ENCODE measurements at regions not wholly inside any gene's neighbourhood (a gene's known extent, or its start where the extent isn't known, plus 50 kb on each side); places are given as distances from the start of the nearest gene placed in this dataset.
"Not testable (repeated sequence)": the region's sequence is repeated elsewhere in the genome, so short reads cannot be mapped to it uniquely, and the experiment has no call there.

DNA sequence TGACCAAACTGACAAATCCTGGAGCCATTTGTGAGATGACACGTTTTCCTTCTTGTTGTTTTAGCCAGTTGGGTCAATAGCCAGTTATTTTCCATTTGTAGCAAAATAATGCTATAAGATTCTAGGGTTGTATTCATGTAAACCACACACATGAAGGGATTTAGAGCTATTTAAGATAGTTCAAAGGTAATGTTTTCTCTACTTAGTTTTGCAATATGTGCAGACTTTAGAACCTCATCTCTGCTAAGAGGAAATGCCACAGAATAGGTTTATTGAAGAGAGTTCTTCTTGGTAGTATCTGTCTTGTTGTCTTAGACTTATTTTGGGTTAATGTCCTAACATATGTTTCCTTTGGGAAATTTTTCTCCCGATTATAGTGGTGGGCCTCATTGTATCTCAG is 213.5 kb upstream of the RIMS1 start:
- TF ChIP-seq, protein P1, sequence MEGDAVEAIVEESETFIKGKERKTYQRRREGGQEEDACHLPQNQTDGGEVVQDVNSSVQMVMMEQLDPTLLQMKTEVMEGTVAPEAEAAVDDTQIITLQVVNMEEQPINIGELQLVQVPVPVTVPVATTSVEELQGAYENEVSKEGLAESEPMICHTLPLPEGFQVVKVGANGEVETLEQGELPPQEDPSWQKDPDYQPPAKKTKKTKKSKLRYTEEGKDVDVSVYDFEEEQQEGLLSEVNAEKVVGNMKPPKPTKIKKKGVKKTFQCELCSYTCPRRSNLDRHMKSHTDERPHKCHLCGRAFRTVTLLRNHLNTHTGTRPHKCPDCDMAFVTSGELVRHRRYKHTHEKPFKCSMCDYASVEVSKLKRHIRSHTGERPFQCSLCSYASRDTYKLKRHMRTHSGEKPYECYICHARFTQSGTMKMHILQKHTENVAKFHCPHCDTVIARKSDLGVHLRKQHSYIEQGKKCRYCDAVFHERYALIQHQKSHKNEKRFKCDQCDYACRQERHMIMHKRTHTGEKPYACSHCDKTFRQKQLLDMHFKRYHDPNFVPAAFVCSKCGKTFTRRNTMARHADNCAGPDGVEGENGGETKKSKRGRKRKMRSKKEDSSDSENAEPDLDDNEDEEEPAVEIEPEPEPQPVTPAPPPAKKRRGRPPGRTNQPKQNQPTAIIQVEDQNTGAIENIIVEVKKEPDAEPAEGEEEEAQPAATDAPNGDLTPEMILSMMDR (IDR thresholded peaks at IDR 0.05; ENCODE audit: unreplicated experiment in 3 of 3) = no peak

DNA sequence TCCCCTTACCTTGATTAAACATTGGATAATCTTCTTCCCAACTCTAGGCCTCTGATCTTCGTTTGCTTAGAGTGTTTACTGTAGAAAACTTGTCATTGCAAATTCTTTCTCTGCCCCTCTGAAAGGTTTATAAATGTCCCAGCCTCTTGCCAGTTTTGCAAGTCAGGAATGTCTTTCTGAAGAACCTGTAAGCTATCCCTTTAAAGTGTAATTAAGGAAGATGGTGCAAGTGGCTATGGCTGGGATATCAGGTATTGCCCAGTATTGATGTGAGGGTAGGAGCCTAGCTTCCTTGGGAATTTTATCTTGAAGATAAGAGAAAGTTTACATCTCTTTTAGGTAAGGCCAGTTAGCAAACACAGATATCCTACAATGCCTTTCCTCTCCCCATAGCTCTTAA is 211.0 kb upstream of the RIMS1 start:
- Mint-ChIP-seq H3K4me3 (no peak overlapping the region), H3K9me3 (no peaks in the 10 kb centered on the region), H3K27ac (no peak overlapping the region), H3K27me3 (ENCODE audit: low read depth) (no peaks in the 10 kb centered on the region), H3K4me1 (no peaks in the 10 kb centered on the region), H3K36me3 (ENCODE audit: low read depth) (no peaks in the 10 kb centered on the region)
- TF ChIP-seq, protein P1 (IDR thresholded peaks at IDR 0.05; ENCODE audit: unreplicated experiment in 3 of 3) = no peak

More for the DNA sequence above, 213.5 kb upstream of the RIMS1 start:
- Mint-ChIP-seq H3K4me3 (no peak overlapping the region), H3K4me1 (no peaks in the 10 kb centered on the region), H3K36me3 (ENCODE audit: low read depth) (no peaks in the 10 kb centered on the region), H3K27ac (no peak overlapping the region), H3K9me3 (no peaks in the 10 kb centered on the region), H3K27me3 (ENCODE audit: low read depth) (no peaks in the 10 kb centered on the region)

DNA sequence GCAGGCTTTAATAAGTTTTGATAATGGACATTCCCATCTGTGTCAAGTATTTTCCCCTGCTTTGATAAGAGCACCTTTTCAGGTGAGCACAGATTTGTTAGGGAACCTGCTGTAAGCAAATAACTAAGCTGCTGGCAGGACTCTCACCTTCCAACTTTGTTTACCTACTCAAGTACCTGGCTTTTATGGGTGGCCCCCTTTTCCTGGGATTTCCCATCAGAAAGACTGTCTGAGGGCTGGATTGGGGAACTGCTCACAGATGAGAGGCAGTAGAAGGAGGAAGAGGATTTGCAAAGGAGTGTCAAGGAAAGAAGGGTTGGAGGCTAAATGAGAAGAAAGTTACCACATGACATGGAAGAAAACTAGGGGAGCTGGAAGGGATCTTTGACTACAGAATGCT is 210.1 kb upstream of the RIMS1 start:
- TF ChIP-seq, protein P1 (IDR thresholded peaks at IDR 0.05; ENCODE audit: unreplicated experiment in 3 of 3) = no peak
- H3K36me3 Mint-ChIP-seq (ENCODE audit: low read depth) = no peaks in the 10 kb centered on the region
- H3K27me3 Mint-ChIP-seq (ENCODE audit: low read depth) = no peaks in the 10 kb centered on the region
- H3K27ac Mint-ChIP-seq = no peak overlapping the region
- no peaks in the 10 kb centered on the region for H3K4me1 Mint-ChIP-seq
- H3K4me3 Mint-ChIP-seq = no peak overlapping the region
- no peaks in the 10 kb centered on the region for H3K9me3 Mint-ChIP-seq

DNA sequence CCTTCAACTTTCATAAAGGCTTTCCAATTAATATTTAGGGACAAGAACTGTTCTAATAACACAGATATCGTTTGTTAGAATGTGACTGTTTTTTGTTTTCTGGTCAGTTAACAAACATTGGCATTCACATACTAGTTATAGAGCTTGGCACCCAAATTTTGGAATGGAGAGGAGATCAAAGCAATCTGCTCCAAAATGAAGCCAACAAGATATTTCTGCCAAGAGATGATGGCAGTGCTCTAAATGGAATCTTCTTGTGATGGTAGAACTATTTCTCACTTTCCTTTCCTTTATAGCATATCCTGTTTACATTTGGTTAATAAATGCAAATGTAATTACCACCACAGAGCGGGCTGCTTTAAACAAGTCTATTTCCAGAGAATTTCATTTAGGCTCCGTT is 208.3 kb upstream of the RIMS1 start:
- Mint-ChIP-seq H3K36me3 (ENCODE audit: low read depth) (no peaks in the 10 kb centered on the region), H3K4me3 (no peak overlapping the region), H3K27ac (no peak overlapping the region), H3K27me3 (ENCODE audit: low read depth) (no peaks in the 10 kb centered on the region), H3K9me3 (no peaks in the 10 kb centered on the region), H3K4me1 (peaks cover 5% of the 10 kb centered on the region)
- TF ChIP-seq, protein P1 (IDR thresholded peaks at IDR 0.05; ENCODE audit: unreplicated experiment in 3 of 3) = no peak

DNA sequence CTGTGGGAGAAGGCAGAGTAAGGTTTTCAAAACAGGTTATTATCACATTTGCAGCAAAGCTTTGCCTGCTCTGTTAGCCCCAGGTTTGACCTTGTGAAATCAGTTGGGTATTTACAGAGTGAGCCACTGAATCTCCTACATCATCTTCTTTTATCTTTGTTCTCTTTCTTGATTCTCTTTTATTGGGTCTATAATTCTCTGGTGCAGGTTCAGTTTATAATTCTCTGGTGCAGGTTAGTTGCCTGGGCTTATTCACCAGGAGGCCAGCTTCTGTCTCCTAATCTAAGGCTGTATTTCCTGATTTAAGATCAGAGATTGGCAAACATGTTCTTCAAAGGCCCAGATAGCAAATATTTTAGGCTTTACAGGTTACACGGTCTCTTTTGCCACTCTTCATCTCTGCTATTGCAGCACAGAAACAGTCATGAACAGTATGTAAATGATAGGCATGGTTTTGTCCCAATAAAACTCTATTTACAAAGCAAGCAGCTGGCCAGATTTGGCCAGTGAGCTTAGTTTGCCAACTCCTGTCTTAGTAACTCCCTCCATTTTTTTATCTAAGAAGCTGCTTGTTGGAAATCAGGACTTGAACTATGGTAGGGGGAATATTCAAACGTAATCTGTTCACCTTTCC is 205.0 kb upstream of the RIMS1 start:
- Mint-ChIP-seq H3K36me3 (ENCODE audit: low read depth) (no peaks in the 10 kb centered on the region), H3K27me3 (ENCODE audit: low read depth) (no peaks in the 10 kb centered on the region), H3K9me3 (no peaks in the 10 kb centered on the region), H3K4me3 (no peak overlapping the region), H3K4me1 (peaks cover 5% of the 10 kb centered on the region), H3K27ac (no peak overlapping the region)
- TF ChIP-seq, protein P1 (IDR thresholded peaks at IDR 0.05; ENCODE audit: unreplicated experiment in 3 of 3) = no peak

DNA sequence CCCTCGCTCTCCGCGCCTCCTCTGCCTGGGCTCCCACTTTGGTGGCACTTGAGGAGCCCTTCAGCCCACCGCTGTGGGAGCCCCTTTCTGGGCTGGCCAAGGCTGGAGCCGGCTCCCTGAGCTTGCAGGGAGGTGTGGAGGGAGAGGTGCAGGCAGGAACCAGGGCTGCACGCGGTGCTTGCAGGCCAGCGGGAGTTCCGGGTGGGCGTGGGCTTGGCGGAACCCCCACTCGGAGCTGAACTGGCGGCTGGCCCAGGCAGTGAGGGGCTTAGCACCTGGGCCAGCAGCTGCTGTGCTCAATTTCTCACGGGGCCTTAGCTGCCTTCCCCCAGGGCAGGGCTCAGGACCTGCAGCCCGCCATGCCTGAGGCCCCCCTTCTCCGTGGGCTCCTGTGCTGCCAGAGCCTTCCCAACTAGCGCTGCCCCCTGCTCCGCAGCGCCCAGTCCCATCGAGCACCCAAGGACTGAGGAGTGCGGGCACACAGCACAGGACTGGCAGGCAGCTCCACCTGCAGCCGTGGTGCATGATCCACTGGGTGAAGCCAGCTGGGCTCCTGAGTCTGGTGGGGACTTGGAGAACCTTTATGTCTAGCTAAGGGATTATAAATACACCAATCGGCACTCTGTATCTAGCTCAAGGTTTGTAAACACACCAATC is 200.2 kb upstream of the RIMS1 start:
- H3K4me3 Mint-ChIP-seq; H3K27ac Mint-ChIP-seq; H3K36me3 Mint-ChIP-seq (ENCODE audit: low read depth); H3K9me3 Mint-ChIP-seq; H3K4me1 Mint-ChIP-seq; H3K27me3 Mint-ChIP-seq (ENCODE audit: low read depth): not testable (repeated sequence)
